GM21360 (cell line): ENCODE measurements at regions not wholly inside any gene's neighbourhood (a gene's known extent, or its start where the extent isn't known, plus 50 kb on each side); places are given as distances from the start of the nearest gene placed in this dataset.
"Not testable (repeated sequence)": the region's sequence is repeated elsewhere in the genome, so short reads cannot be mapped to it uniquely, and the experiment has no call there.

Experiments used
- ATAC-seq: cut with Tn5 transposase; IDR thresholded peaks from one replicate; pipeline ENCODE4 v1.9.1; 2021; ENCODE audit warnings: mild to moderate bottlenecking, moderate library complexity; ENCODE audit not compliant: unreplicated experiment

DNA sequence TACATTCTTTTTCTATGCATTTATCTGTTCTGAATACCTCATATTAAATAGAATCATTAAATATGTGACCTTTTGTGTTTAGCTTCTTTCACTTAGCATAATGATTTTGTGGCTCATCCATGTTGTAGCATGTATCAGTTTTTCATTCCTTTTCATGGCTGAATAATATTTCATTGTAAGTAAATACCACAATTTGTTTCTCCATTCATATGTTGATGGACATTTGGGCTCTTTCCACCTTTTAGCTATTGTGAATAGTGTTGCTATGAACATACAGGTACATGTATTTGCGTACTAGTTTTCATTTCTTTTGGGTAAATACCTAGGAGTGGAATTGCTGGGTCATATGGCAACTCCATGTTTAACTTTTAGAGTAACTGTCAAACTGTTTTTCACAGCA is 85.1 kb downstream of the GNL3L start:
- ATAC-seq, result no peak

DNA sequence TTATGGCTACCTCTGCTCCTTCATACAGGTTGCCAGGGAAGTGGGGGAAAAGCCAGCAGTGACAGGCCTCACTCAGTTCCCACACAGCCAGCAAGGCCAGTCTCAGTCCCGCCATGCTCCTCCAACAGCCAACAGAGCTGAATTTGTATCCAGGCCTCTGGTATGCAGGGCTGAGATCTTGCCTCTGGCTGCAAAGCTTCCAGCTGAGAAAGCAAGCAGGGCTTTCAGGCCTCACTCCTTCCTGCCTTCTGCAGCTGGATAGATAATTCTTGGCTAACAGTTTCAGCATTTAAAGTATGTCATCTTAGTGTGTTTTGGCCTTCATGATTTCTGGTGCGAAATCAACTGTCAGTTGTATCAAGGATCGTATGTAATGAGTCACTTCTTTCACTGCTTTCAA is 103.6 kb downstream of the GNL3L start:
- ATAC-seq, result no peak

DNA sequence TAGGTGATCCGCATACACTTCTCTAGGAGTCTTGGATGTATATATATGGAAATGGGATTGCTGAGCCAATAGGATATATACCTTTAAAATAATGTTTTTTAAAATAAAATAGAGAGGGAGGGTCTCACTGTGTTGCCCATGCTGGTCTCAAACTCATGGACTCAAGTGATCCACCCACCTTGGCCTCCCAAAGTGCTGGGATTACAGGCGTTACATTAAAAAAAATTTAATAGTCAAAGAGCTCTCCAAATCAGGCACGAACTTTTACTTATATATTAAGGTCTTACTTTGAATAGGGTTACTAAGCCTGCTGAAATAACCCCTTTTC is 109.0 kb downstream of the GNL3L start:
- no peak for ATAC-seq

DNA sequence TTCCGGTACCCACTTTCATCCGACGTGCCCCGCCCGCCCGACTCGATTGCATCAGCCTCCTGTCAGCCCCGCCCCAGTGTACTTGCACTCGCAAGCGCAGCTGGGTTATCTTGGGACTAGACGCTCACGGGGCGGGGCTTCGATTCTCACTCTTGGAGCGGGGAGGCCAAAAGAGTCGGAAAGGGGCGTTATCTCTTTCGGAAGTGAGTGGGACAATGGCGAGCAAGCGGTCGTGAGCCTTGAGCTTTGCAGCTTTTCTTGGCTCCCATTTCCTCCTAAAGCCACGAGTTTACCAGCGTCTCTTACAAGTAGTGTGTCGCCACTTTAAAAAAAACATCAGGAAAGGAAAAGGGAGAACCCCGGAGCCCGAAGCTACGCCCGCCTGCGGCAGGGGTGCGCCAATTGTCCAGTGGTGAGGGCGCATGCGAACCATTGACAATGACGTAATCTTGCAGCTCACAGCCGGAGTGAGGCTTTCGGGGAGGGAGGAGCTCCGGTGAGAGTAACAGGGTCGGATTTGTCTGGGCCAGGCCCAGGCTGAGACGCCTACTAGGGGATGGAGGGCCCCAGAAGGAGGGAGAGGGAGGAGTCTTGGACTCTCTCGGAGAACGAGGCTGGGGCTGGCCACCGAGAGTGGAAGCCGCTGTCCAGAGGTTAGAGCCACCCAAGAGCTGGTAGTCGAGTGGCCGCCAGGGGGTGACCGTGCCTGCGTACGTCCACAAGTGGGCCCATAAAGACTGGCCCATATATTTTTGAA is 109.5 kb downstream of the GNL3L start:
- ATAC-seq, result peak; percentile 92

DNA sequence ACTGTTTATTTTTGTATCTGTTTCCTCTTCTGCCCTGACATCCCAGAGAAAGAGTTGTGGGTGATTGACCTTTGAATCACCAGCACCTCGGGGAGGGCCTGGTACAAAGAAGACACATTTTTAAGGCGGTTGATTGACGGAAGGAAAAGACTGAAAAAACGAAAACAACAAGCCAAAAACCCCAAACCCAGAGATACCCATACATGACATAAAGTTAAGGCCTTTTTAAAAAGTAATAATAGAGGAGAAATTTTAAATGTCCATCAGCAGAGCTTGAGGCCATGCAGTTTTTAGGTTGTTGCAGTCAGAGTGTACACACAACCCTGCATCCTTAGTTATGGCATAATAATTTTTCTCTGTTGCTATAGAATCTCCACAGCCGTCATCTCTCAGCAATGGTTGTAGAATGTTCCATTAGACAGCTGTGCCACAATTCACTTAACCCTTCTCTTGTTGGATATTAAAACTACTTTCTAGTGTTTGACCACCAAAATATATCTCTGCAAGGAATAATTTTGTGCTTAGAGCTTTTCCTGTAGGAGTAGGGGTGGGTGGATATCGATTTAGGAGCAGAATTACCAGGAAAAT is 110.2 kb downstream of the GNL3L start:
- ATAC-seq, result no peak

DNA sequence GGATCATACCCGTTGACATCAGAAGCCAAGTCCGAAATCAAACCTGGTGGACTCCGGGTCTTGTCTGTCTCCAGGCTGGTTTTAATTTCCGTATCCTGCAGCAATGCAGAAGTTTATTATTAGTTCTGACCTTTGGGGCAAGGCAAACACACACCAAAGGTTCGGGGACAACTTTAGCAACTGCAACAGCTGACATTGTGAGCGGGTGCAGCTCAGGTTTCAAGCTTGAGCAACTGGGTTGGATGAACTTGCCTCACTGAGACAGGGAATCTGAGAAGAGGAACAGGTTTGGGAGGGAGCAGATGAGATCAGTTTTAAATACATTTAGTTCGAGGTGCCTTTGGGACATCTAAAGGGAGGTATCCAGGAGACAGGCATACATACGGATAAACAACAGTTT is 110.7 kb downstream of the GNL3L start:
- ATAC-seq, result no peak

DNA sequence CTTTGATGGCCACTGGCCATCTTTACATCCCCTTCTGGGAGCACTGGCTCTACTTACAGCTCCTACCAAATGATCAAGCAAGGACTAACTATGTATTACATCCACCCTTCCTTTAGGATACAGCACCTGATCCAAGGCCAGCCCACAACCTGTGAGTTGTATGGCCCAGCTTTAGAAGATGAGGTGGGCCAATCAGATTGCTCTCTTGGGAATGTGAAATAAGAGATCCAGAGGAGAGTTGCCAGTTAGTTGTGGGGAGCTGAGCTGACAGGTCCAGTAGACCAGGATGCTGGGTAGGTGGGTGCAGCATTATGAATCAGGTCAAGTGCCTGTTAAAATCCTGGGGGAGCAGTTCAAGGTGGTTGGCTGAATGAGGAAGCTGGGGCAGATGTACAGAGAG is 111.5 kb downstream of the GNL3L start:
- no peak for ATAC-seq

DNA sequence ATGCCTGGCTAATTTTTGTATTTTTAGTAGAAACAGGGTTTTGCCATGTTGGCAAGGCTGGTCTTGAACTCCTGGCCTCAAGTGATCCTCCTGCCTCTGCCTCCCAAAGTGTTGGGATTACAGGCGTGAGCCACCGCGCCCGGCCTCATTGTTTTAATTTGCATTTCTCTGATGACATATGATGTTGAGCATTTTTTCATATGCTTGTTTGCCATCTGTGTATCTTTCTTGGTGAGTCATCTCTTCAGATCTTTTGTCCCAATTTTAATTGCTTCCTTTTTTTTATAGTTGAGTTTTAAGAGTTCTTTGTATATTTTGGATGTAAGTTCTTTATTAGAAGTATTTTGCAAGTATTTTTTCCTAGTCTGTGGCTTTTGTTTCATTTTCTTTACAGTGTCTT is 117.6 kb downstream of the GNL3L start:
- ATAC-seq, result not testable (repeated sequence)

DNA sequence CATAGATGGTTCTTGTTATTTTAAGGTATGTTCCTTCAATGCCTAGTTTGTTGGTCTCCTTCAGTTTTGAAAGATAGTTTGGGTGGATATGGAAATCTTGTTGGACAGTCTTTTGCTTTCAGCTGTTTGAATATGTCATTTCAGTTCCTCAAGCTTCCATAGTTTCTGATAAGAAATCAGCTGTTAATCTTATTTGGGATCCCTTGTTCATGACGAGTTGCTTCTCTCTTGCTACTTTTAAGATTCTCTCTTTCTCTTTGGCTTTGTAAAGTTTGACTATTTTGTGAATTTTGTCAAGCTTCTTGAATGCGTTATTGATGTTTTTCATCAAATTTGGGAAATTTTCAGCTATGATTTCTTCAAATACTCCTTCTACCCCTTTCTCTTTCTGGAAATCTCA is 129.5 kb downstream of the GNL3L start:
- ATAC-seq, result no peak

DNA sequence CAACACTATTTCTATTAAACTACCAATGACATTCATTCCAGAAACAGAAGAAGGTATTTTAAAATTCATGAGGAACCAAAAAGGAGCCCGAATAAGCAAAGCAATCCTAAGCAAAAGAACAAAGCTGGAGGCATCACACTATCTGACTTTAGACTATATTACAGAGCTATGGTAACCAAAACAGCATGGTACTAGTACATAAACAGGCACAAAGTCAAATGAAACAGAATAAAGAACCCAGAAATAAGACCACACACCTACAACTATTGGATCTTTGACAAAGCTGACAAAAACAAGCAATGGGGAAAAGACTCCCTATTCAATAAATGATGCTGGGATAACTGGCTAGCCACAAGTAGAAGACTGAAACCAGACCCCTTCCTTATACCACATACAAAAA is 122.3 kb downstream of the ITIH6 start:
- no peak for ATAC-seq

DNA sequence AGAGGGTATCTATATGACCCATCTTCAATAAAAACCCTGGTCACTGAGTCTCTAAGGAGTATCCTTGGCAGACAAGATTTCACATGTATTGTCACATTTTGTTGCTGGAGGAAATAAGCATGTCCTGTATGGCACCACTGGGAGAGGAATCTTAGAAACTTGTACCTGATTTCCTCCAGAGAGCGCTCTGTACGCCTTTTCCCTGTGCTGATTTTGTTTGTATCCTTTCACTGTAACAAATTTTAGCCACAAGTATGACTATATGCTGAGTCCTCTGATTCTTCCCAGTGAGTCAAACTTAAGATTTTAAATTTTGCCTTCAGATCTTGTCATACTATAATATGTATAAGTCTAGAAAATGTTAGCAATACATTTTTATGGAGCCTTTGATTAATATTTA is 102.8 kb downstream of the ITIH6 start:
- ATAC-seq, result no peak

DNA sequence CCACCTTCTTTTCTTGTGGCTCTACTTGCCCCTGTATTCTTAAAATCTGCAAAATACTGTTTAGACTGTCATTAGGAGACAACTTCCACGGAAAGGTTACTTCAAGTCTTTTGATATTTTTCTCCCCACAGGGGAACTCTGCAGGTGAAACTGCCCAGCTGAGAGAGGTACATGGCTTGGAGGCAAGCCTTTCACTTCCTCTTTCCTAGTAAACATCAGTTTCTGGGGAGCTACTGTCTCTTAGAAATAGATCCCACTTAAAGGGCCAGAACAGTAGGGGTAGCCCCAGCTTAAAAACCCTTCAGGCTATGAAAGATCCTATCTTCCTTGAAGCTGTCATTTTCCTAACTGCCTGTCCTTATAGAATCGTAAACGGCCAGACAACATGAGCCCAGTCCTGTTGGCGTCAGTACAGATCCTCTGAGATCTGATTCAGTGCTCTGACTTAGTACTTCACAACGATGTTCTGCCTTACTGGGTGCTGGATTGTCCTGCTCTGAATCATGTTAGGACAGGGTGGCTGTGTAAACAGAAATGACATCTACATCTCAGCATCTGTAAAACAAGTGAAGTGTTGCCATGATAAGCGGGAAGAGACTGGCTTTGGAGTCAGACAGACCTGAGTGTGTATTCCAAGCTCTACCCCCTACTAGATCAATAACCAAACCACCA is 102.1 kb downstream of the ITIH6 start:
- peak; percentile 98 for ATAC-seq
